GM23338 (cell line): ENCODE measurements at regions not wholly inside any gene's neighbourhood (a gene's known extent, or its start where the extent isn't known, plus 50 kb on each side); places are given as distances from the start of the nearest gene placed in this dataset.

Experiments
- ATAC-seq: fragments of 200-7000 bp; cut with Tn5 transposase; 3 replicates; pipeline ENCODE4 v1.9.1; 2020
- DNase-seq: peaks from one replicate; pipeline ENCODE4 v3.0.0-alpha.2; 2015; ENCODE audit warnings: low spot score
- H2AFZ ChIP-seq: fragments of 200-600 bp; sonication (generic); 2 replicates; pipeline ENCODE4 v1.8.0; 2016; ENCODE audit warnings: antibody characterized with exemption, mild to moderate bottlenecking, moderate library complexity
- H3F3A ChIP-seq: fragments of 200-600 bp; sonication (generic); replicated peaks from 2 replicates; pipeline ENCODE4 v1.8.0; 2017; ENCODE audit warnings: antibody characterized with exemption, mixed run types, low read depth
- H3K27ac ChIP-seq: fragments of 200-600 bp; sonication (generic); 2 replicates; pipeline ENCODE4 v1.6.1; 2016; ENCODE audit warnings: low read depth
- H3K27me3 ChIP-seq: fragments of 200-600 bp; sonication (generic); 2 replicates; pipeline ENCODE4 v1.8.0; 2016; ENCODE audit warnings: mild to moderate bottlenecking, mixed run types, moderate library complexity; ENCODE audit not compliant: insufficient read depth
- H3K36me3 ChIP-seq: fragments of 200-600 bp; sonication (generic); 2 replicates; pipeline ENCODE4 v1.8.0; 2016; ENCODE audit warnings: mild to moderate bottlenecking; ENCODE audit not compliant: insufficient read depth
- H3K4me1 ChIP-seq: fragments of 200-600 bp; sonication (generic); 2 replicates; pipeline ENCODE4 v1.8.0; 2016; ENCODE audit warnings: mild to moderate bottlenecking, moderate library complexity; ENCODE audit not compliant: insufficient read depth
- H3K4me2 ChIP-seq: fragments of 200-600 bp; sonication (generic); 2 replicates; pipeline ENCODE4 v1.7.1; 2017; ENCODE audit warnings: mixed run types
- H3K4me3 ChIP-seq: fragments of 200-600 bp; sonication (generic); 2 replicates; pipeline ENCODE4 v1.6.1; 2016; ENCODE audit warnings: mixed run types
- H3K79me2 ChIP-seq: fragments of 200-600 bp; sonication (generic); replicated peaks from 2 replicates; pipeline ENCODE4 v1.8.0; 2017; ENCODE audit warnings: mild to moderate bottlenecking; ENCODE audit not compliant: insufficient read depth
- H3K9me2 ChIP-seq: fragments of 200-600 bp; sonication (generic); 2 replicates; pipeline ENCODE4 v1.8.0; 2017; ENCODE audit not compliant: insufficient read depth
- H4K20me1 ChIP-seq: fragments of 200-600 bp; sonication (generic); replicated peaks from 2 replicates; pipeline ENCODE4 v1.8.0; 2017; ENCODE audit warnings: mild to moderate bottlenecking; ENCODE audit not compliant: insufficient read depth
- H3K27ac Mint-ChIP-seq: 2 replicates; pipeline ENCODE4 v1.8.0; 2020; ENCODE audit warnings: inconsistent platforms, mild to moderate bottlenecking, moderate library complexity, mixed read lengths
- H3K27me3 Mint-ChIP-seq: 3 replicates; pipeline ENCODE4 v1.8.0; 2022; ENCODE audit warnings: low read depth, mild to moderate bottlenecking, moderate library complexity, mixed read lengths, inconsistent platforms; ENCODE audit not compliant: insufficient read depth, poor library complexity
- H3K36me3 Mint-ChIP-seq: 3 replicates; pipeline ENCODE4 v1.8.0; 2021; ENCODE audit warnings: low read depth, mild to moderate bottlenecking, inconsistent platforms, moderate library complexity, mixed read lengths
- H3K4me1 Mint-ChIP-seq: 3 replicates; pipeline ENCODE4 v1.8.0; 2020; ENCODE audit warnings: mild to moderate bottlenecking, inconsistent platforms, mixed read lengths
- H3K4me3 Mint-ChIP-seq: 3 replicates; pipeline ENCODE4 v1.8.0; 2021; ENCODE audit warnings: moderate library complexity, mild to moderate bottlenecking, inconsistent platforms, mixed read lengths
- H3K9me3 Mint-ChIP-seq: 3 replicates; pipeline ENCODE4 v1.8.0; 2020; ENCODE audit warnings: moderate library complexity, mild to moderate bottlenecking, inconsistent platforms, mixed read lengths
- CREB1 ChIP-seq: fragments of 250-450 bp; sonication (Bioruptor Pico); IDR thresholded peaks from 2 replicates; pipeline ENCODE4 v1.5.0; 2020; ENCODE audit warnings: low read depth, mild to moderate bottlenecking, moderate library complexity
- EZH2 ChIP-seq: fragments of 200-600 bp; sonication (generic); IDR thresholded peaks from one replicate; pipeline ENCODE4 v1.8.0; 2017; ENCODE audit warnings: antibody characterized with exemption, mild to moderate bottlenecking, low read depth; ENCODE audit not compliant: unreplicated experiment
- EZH2phosphoT487 ChIP-seq: fragments of 200-600 bp; sonication (generic); IDR thresholded peaks from one replicate; pipeline ENCODE4 v1.8.1; 2018; ENCODE audit warnings: antibody characterized with exemption; ENCODE audit not compliant: unreplicated experiment
- JUNB ChIP-seq: IDR thresholded peaks from one replicate; pipeline ENCODE4 v1.6.1; 2016; ENCODE audit warnings: antibody characterized with exemption; ENCODE audit not compliant: unreplicated experiment
- NANOG ChIP-seq: IDR thresholded peaks from 2 replicates; pipeline ENCODE4 v1.6.1; 2016; ENCODE audit warnings: antibody characterized with exemption, borderline replicate concordance
- POLR2AphosphoS5 ChIP-seq: IDR thresholded peaks from 2 replicates; pipeline ENCODE4 v1.6.1; 2016; ENCODE audit warnings: antibody characterized with exemption, low read depth
- REST ChIP-seq: IDR thresholded peaks from one replicate; pipeline ENCODE4 v1.6.1; 2018; ENCODE audit warnings: antibody characterized with exemption; ENCODE audit not compliant: unreplicated experiment
- STAT1 ChIP-seq: IDR thresholded peaks from one replicate; pipeline ENCODE4 v1.6.1; 2016; ENCODE audit warnings: antibody characterized with exemption; ENCODE audit not compliant: unreplicated experiment
- ZNF114 ChIP-seq: fragments of 250-450 bp; sonication (Bioruptor Pico); IDR thresholded peaks from 2 replicates; pipeline ENCODE4 v1.5.0; 2020; ENCODE audit warnings: mild to moderate bottlenecking, moderate library complexity
- TF ChIP-seq, protein P1 (sequence below): IDR thresholded peaks from 2 replicates; pipeline ENCODE4 v1.6.1; 2016; ENCODE audit warnings: antibody characterized with exemption
- TF ChIP-seq, protein P2 (sequence below): fragments of 250-450 bp; sonication (Bioruptor Pico); IDR thresholded peaks from 2 replicates; pipeline ENCODE4 v1.5.0; 2020; ENCODE audit warnings: mild to moderate bottlenecking, moderate library complexity

DNA sequence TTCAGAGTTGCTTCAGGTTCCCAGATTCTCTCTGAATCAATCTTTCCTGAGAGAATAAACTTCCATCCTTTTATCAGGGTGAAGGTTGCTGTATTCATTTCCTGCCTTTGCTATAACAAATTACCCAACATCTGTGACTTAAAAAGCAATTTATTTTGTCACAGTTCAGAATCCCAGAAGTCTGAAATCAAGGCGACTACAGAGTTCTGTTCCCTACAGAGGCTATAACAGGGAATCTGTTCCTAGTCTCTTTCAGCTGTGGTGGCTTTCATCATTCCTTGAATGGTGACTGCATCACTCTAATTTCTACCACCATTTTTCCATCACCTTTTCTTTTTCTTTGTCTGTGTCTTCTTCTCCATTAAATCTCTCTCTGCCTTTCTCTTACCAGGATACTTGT is 459.3 kb upstream of the PRR20A start:
- H3K27ac ChIP-seq, result no peak overlapping the region
- TF ChIP-seq ZNF114 (CRISPR knock-in tag) (no peak), STAT1 (no peak)
- no peak overlapping the region for H2AFZ ChIP-seq
- peaks cover 3% of the 10 kb centered on the region; the same call in 1 of the 3 replicates for H3K4me1 Mint-ChIP-seq
- H3K36me3 Mint-ChIP-seq, result peaks cover 23% of the 10 kb centered on the region
- H3K9me2 ChIP-seq, result no peaks in the 10 kb centered on the region
- peaks cover 16% of the 10 kb centered on the region for H3K9me3 Mint-ChIP-seq
- H4K20me1 ChIP-seq, result 0 out of 2 replicates have a peak, but pooled peaks cover 3% of the 10 kb centered on the region
- H3F3A ChIP-seq, result no peaks in the 10 kb centered on the region
- H3K4me1 ChIP-seq, result no peaks in the 10 kb centered on the region
- no peaks in the 10 kb centered on the region; the same call in 1 of the 2 replicates for H3K36me3 ChIP-seq
- H3K27ac Mint-ChIP-seq, result no peak overlapping the region
- H3K4me3 Mint-ChIP-seq, result no peak overlapping the region
- ATAC-seq (no peak), DNase-seq (no peak)
- no peaks in the 10 kb centered on the region for H3K27me3 Mint-ChIP-seq
- 0 out of 2 replicates have a peak, but pooled peaks cover 3% of the 10 kb centered on the region for H3K79me2 ChIP-seq
- H3K4me3 ChIP-seq, result no peak overlapping the region
- H3K4me2 ChIP-seq, result no peak overlapping the region
- H3K27me3 ChIP-seq, result no peaks in the 10 kb centered on the region

DNA sequence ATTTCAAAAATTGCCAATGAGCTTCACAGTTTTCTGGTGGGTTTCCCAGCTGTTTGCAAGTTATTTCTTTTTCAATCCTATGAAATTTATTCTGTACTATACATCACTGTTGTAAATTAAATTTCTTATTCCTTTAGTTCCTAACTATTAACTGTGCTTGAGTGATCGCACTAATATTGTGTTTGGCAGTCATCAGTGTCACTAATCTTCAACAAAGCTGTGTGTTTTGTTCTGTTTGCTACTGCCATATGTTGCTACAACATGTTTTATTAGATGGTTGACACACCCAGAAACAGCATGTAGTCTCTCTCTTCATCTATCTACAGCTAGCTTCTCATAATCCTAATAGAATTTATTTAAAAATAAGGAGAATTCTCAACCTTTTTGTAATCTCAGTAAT is 453.6 kb upstream of the PRR20A start:
- Mint-ChIP-seq H3K4me1 (peaks cover 5% of the 10 kb centered on the region; the same call in 1 of the 3 replicates), H3K27ac (no peak overlapping the region), H3K4me3 (no peak overlapping the region), H3K9me3 (no peaks in the 10 kb centered on the region), H3K27me3 (peaks cover 2% of the 10 kb centered on the region), H3K36me3 (no peaks in the 10 kb centered on the region)
- Histone ChIP-seq H2AFZ (no peak overlapping the region), H4K20me1 (peaks cover 3% of the 10 kb centered on the region; the same call in 1 of the 2 replicates), H3K9me2 (no peaks in the 10 kb centered on the region), H3K27me3 (no peaks in the 10 kb centered on the region), H3K4me2 (no peak overlapping the region), H3K4me3 (no peak overlapping the region), H3K4me1 (no peaks in the 10 kb centered on the region), H3K27ac (no peak overlapping the region), H3K36me3 (no peaks in the 10 kb centered on the region), H3F3A (no peaks in the 10 kb centered on the region), H3K79me2 (peaks cover 8% of the 10 kb centered on the region; the same call in 1 of the 2 replicates)
- no peak for ATAC-seq
- no peak for DNase-seq
- TF ChIP-seq CREB1 (CRISPR knock-in tag), result no peak
- TF ChIP-seq JUNB, result no peak
- no peak for TF ChIP-seq POLR2AphosphoS5
- TF ChIP-seq, protein P1, sequence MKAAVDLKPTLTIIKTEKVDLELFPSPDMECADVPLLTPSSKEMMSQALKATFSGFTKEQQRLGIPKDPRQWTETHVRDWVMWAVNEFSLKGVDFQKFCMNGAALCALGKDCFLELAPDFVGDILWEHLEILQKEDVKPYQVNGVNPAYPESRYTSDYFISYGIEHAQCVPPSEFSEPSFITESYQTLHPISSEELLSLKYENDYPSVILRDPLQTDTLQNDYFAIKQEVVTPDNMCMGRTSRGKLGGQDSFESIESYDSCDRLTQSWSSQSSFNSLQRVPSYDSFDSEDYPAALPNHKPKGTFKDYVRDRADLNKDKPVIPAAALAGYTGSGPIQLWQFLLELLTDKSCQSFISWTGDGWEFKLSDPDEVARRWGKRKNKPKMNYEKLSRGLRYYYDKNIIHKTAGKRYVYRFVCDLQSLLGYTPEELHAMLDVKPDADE, result no peak
- no peak for TF ChIP-seq ZNF114 (CRISPR knock-in tag)
- TF ChIP-seq NANOG, result no peak
- TF ChIP-seq EZH2phosphoT487, result no peak
- TF ChIP-seq, protein P2, sequence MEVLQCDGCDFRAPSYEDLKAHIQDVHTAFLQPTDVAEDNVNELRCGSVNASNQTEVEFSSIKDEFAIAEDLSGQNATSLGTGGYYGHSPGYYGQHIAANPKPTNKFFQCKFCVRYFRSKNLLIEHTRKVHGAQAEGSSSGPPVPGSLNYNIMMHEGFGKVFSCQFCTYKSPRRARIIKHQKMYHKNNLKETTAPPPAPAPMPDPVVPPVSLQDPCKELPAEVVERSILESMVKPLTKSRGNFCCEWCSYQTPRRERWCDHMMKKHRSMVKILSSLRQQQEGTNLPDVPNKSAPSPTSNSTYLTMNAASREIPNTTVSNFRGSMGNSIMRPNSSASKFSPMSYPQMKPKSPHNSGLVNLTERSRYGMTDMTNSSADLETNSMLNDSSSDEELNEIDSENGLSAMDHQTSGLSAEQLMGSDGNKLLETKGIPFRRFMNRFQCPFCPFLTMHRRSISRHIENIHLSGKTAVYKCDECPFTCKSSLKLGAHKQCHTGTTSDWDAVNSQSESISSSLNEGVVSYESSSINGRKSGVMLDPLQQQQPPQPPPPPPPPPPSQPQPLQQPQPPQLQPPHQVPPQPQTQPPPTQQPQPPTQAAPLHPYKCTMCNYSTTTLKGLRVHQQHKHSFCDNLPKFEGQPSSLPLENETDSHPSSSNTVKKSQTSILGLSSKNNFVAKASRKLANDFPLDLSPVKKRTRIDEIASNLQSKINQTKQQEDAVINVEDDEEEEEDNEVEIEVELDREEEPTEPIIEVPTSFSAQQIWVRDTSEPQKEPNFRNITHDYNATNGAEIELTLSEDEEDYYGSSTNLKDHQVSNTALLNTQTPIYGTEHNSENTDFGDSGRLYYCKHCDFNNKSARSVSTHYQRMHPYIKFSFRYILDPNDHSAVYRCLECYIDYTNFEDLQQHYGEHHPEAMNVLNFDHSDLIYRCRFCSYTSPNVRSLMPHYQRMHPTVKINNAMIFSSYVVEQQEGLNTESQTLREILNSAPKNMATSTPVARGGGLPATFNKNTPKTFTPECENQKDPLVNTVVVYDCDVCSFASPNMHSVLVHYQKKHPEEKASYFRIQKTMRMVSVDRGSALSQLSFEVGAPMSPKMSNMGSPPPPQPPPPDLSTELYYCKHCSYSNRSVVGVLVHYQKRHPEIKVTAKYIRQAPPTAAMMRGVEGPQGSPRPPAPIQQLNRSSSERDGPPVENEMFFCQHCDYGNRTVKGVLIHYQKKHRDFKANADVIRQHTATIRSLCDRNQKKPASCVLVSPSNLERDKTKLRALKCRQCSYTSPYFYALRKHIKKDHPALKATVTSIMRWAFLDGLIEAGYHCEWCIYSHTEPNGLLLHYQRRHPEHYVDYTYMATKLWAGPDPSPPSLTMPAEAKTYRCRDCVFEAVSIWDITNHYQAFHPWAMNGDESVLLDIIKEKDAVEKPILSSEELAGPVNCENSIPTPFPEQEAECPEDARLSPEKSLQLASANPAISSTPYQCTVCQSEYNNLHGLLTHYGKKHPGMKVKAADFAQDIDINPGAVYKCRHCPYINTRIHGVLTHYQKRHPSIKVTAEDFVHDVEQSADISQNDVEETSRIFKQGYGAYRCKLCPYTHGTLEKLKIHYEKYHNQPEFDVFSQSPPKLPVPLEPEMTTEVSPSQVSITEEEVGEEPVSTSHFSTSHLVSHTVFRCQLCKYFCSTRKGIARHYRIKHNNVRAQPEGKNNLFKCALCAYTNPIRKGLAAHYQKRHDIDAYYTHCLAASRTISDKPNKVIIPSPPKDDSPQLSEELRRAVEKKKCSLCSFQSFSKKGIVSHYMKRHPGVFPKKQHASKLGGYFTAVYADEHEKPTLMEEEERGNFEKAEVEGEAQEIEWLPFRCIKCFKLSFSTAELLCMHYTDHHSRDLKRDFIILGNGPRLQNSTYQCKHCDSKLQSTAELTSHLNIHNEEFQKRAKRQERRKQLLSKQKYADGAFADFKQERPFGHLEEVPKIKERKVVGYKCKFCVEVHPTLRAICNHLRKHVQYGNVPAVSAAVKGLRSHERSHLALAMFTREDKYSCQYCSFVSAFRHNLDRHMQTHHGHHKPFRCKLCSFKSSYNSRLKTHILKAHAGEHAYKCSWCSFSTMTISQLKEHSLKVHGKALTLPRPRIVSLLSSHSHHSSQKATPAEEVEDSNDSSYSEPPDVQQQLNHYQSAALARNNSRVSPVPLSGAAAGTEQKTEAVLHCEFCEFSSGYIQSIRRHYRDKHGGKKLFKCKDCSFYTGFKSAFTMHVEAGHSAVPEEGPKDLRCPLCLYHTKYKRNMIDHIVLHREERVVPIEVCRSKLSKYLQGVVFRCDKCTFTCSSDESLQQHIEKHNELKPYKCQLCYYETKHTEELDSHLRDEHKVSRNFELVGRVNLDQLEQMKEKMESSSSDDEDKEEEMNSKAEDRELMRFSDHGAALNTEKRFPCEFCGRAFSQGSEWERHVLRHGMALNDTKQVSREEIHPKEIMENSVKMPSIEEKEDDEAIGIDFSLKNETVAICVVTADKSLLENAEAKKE (CRISPR knock-in tag), result no peak
- TF ChIP-seq EZH2, result no peak
- TF ChIP-seq REST, result no peak
